ENCODE measurements at regions not wholly inside any gene's neighbourhood (a gene's known extent, or its start where the extent isn't known, plus 50 kb on each side); places are given as distances from the start of the nearest gene placed in this dataset.

GRCh38 chr1:109818988-109819764 is 55.5 kb upstream of the EPS8L3 start:
- Histone ChIP-seq H3K36me3 (ENCODE audit: control insufficient read depth in 1 of 2, insufficient read depth in 2 of 2, low read length in 2 of 2) (no peaks in the 10 kb centered on the region), H4K20me1 (ENCODE audit: insufficient read depth) (no peaks in the 10 kb centered on the region), H3K4me2 (ENCODE audit: low read length) (no peak overlapping the region), H3K9me3 (ENCODE audit: control insufficient read depth in 1 of 2, insufficient read depth in 1 of 2, low read depth in 1 of 2, low read length in 2 of 2) (peaks cover 0 to 6% of the 10 kb centered on the region in 2 experiments; a peak in 1 of 4 replicates), H3K9me2 (ENCODE audit: insufficient read depth) (no peaks in the 10 kb centered on the region), H3K4me3 (replicated peaks in 1 of 2; ENCODE audit: low read depth in 1 of 2, low read length in 2 of 2) (no peak overlapping the region), H3K27ac (ENCODE audit: low read depth, low read length) (no peak overlapping the region), H3K27me3 (ENCODE audit: insufficient read depth, low read length) (no peaks in the 10 kb centered on the region), H3K4me1 (ENCODE audit: control insufficient read depth in 1 of 2, insufficient read depth in 2 of 2, low read length in 2 of 2) (peaks cover 9 to 35% of the 10 kb centered on the region in 2 experiments), H3K9ac (ENCODE audit: low read length) (no peak overlapping the region), H3K79me2 (ENCODE audit: insufficient read depth, low read length) (no peaks in the 10 kb centered on the region), H2AFZ (ENCODE audit: low read depth, low read length, poor library complexity, severe bottlenecking) (no peak overlapping the region)
- POLR2A ChIA-PET, result no interaction called here
- ATAC-seq (no peak), DNase-seq (ENCODE audit: low read depth, low spot score) (no peak)
- CTCF ChIA-PET, result no interaction called here
- RAD21 ChIA-PET (ENCODE audit: low non-redundant PET in 1 of 2, low total read pairs in 2 of 2, uncharacterized antibody in 2 of 2, unreplicated experiment in 2 of 2), result no interaction called here
- TF ChIP-seq JUND (IDR thresholded peaks at IDR 0.05), result no peak
- TF ChIP-seq EZH2phosphoT487 (IDR thresholded peaks at IDR 0.05; ENCODE audit: borderline replicate concordance), result no peak
- no peak for TF ChIP-seq ATF3 (IDR thresholded peaks at IDR 0.05)
- no peak for TF ChIP-seq SIN3A (IDR thresholded peaks at IDR 0.05; ENCODE audit: low read depth)
- no peak for TF ChIP-seq FOSL1 (IDR thresholded peaks at IDR 0.05; ENCODE audit: low read depth)
- TF ChIP-seq CBX3 (IDR thresholded peaks at IDR 0.05; ENCODE audit: low read depth), result no peak
- TF ChIP-seq SP1 (IDR thresholded peaks at IDR 0.05; ENCODE audit: low read depth), result no peak
- no peak for TF ChIP-seq REST (IDR thresholded peaks at IDR 0.05; ENCODE audit: low read depth)
- no peak for TF ChIP-seq CTCF (IDR thresholded peaks at IDR 0.05 in 2 of 3, conservative IDR thresholded peaks at IDR 0.05 in 1 of 3; ENCODE audit: borderline replicate concordance in 1 of 3, insufficient read depth in 1 of 3, low read depth in 2 of 3, low read length in 2 of 3)
- no peak for TF ChIP-seq MAX (IDR thresholded peaks at IDR 0.05)
- BruUV-seq (replicated peaks), result no TSS peak
- intact Hi-C loops (cut with micrococcal nuclease), result no loop called here

Measured in HCT116 (cell line).